ENCODE measurements at regions not wholly inside any gene's neighbourhood (a gene's known extent, or its start where the extent isn't known, plus 50 kb on each side); places are given as distances from the start of the nearest gene placed in this dataset.

DNA sequence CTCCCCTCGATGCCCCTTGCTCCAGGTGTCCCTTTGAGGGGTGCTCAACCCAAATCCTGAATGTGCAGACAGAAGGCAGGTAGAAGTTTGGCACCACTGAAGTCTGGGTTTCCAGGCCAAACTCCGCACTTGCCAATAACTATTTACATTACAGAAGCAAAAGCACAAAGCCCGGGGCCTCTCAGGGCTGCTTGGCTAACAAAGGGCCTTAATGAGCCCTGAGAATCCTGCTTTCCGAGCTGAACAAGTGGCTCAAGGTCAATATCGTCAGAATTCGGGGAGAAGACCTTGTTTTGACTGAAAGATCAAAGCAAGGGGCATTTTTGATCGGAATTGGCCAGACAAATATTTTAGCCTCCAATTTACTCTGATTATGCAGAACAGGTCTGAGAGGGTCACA lies 189.9 kb downstream of the HERPUD2 start:
- Histone ChIP-seq H3K9ac (ENCODE audit: low read length) (no peak overlapping the region), H3K79me2 (replicated peaks; ENCODE audit: insufficient read depth, low read length) (no peaks in the 10 kb centered on the region), H4K20me1 (ENCODE audit: insufficient read depth) (no peaks in the 10 kb centered on the region), H3K4me3 (ENCODE audit: low read length) (no peak overlapping the region), H3K27ac (ENCODE audit: low read length) (no peak overlapping the region), H3K9me3 (ENCODE audit: low read length) (no peaks in the 10 kb centered on the region), H3K4me2 (ENCODE audit: low read length) (no peak overlapping the region), H2AFZ (ENCODE audit: low read depth, low read length) (no peak overlapping the region), H3K36me3 (ENCODE audit: insufficient read depth, low read length) (no peaks in the 10 kb centered on the region), H3K9me2 (ENCODE audit: insufficient read depth, low read length) (no peaks in the 10 kb centered on the region), H3K27me3 (ENCODE audit: insufficient read depth, low read depth, low read length) (no peaks in the 10 kb centered on the region), H3F3A (ENCODE audit: insufficient read depth, low read length, poor library complexity, severe bottlenecking) (no peaks in the 10 kb centered on the region)
- TF ChIP-seq POLR2AphosphoS5 (IDR thresholded peaks at IDR 0.05) = no peak
- TF ChIP-seq MXI1 (conservative IDR thresholded peaks at IDR 0.05; ENCODE audit: poor library complexity, severe bottlenecking) = no peak
- TF ChIP-seq, protein P1, sequence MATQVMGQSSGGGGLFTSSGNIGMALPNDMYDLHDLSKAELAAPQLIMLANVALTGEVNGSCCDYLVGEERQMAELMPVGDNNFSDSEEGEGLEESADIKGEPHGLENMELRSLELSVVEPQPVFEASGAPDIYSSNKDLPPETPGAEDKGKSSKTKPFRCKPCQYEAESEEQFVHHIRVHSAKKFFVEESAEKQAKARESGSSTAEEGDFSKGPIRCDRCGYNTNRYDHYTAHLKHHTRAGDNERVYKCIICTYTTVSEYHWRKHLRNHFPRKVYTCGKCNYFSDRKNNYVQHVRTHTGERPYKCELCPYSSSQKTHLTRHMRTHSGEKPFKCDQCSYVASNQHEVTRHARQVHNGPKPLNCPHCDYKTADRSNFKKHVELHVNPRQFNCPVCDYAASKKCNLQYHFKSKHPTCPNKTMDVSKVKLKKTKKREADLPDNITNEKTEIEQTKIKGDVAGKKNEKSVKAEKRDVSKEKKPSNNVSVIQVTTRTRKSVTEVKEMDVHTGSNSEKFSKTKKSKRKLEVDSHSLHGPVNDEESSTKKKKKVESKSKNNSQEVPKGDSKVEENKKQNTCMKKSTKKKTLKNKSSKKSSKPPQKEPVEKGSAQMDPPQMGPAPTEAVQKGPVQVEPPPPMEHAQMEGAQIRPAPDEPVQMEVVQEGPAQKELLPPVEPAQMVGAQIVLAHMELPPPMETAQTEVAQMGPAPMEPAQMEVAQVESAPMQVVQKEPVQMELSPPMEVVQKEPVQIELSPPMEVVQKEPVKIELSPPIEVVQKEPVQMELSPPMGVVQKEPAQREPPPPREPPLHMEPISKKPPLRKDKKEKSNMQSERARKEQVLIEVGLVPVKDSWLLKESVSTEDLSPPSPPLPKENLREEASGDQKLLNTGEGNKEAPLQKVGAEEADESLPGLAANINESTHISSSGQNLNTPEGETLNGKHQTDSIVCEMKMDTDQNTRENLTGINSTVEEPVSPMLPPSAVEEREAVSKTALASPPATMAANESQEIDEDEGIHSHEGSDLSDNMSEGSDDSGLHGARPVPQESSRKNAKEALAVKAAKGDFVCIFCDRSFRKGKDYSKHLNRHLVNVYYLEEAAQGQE (IDR thresholded peaks at IDR 0.05; ENCODE audit: borderline replicate concordance) = no peak
- TF ChIP-seq EZH2 (IDR thresholded peaks at IDR 0.05; ENCODE audit: borderline replicate concordance, insufficient read depth, low read length, poor library complexity, severe bottlenecking) = no peak
- no peak for TF ChIP-seq EP300 (conservative IDR thresholded peaks at IDR 0.05; ENCODE audit: poor library complexity, severe bottlenecking)
- TF ChIP-seq TAF1 (IDR thresholded peaks at IDR 0.05; ENCODE audit: low read depth) = no peak
- TF ChIP-seq, protein P2, sequence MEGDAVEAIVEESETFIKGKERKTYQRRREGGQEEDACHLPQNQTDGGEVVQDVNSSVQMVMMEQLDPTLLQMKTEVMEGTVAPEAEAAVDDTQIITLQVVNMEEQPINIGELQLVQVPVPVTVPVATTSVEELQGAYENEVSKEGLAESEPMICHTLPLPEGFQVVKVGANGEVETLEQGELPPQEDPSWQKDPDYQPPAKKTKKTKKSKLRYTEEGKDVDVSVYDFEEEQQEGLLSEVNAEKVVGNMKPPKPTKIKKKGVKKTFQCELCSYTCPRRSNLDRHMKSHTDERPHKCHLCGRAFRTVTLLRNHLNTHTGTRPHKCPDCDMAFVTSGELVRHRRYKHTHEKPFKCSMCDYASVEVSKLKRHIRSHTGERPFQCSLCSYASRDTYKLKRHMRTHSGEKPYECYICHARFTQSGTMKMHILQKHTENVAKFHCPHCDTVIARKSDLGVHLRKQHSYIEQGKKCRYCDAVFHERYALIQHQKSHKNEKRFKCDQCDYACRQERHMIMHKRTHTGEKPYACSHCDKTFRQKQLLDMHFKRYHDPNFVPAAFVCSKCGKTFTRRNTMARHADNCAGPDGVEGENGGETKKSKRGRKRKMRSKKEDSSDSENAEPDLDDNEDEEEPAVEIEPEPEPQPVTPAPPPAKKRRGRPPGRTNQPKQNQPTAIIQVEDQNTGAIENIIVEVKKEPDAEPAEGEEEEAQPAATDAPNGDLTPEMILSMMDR (IDR thresholded peaks at IDR 0.05; ENCODE audit: poor library complexity, severe bottlenecking) = no peak
- TF ChIP-seq SMC3 (conservative IDR thresholded peaks at IDR 0.05; ENCODE audit: poor library complexity) = no peak
- TF ChIP-seq RAD21 (conservative IDR thresholded peaks at IDR 0.05) = no peak

DNA sequence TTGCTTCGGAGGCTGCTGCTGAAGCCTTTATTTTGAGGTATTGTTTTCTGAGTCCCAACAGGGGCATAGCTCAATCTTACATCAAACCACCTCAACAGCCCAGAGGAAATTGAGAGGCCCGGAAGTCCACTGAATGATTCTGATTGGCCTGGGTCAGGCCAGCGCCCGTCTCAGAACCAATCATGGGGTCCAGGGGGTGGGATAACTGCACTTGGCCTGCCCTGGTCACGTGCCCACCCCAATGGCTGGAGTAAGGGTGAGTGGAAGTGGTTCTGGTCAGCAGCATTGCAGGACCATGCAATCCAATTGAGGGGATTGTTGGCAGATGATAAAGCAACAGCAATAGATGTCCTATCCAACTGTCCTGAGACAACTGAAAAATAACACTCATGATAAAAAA lies 190.6 kb downstream of the HERPUD2 start:
- TF ChIP-seq, protein P2 (IDR thresholded peaks at IDR 0.05; ENCODE audit: poor library complexity, severe bottlenecking) = no peak
- TF ChIP-seq EZH2 (IDR thresholded peaks at IDR 0.05; ENCODE audit: borderline replicate concordance, insufficient read depth, low read length, poor library complexity, severe bottlenecking) (no peak), EP300 (conservative IDR thresholded peaks at IDR 0.05; ENCODE audit: poor library complexity, severe bottlenecking) (no peak), SMC3 (conservative IDR thresholded peaks at IDR 0.05; ENCODE audit: poor library complexity) (no peak), MXI1 (conservative IDR thresholded peaks at IDR 0.05; ENCODE audit: poor library complexity, severe bottlenecking) (no peak), RAD21 (conservative IDR thresholded peaks at IDR 0.05) (no peak), TAF1 (IDR thresholded peaks at IDR 0.05; ENCODE audit: low read depth) (no peak), POLR2AphosphoS5 (IDR thresholded peaks at IDR 0.05) (no peak)
- TF ChIP-seq, protein P1 (IDR thresholded peaks at IDR 0.05; ENCODE audit: borderline replicate concordance) = no peak
- Histone ChIP-seq H3K36me3 (ENCODE audit: insufficient read depth, low read length) (no peaks in the 10 kb centered on the region), H3K27me3 (ENCODE audit: insufficient read depth, low read depth, low read length) (no peaks in the 10 kb centered on the region), H3K9me3 (ENCODE audit: low read length) (no peaks in the 10 kb centered on the region), H3K4me3 (ENCODE audit: low read length) (no peak overlapping the region), H3K4me2 (ENCODE audit: low read length) (no peak overlapping the region), H4K20me1 (ENCODE audit: insufficient read depth) (no peaks in the 10 kb centered on the region), H3F3A (ENCODE audit: insufficient read depth, low read length, poor library complexity, severe bottlenecking) (no peaks in the 10 kb centered on the region), H3K9me2 (ENCODE audit: insufficient read depth, low read length) (no peaks in the 10 kb centered on the region), H2AFZ (ENCODE audit: low read depth, low read length) (no peak overlapping the region), H3K79me2 (replicated peaks; ENCODE audit: insufficient read depth, low read length) (no peaks in the 10 kb centered on the region), H3K9ac (ENCODE audit: low read length) (no peak overlapping the region), H3K27ac (ENCODE audit: low read length) (no peak overlapping the region)
